Cardiac muscle cell (in vitro differentiated cells and primary cell): ENCODE measurements at regions not wholly inside any gene's neighbourhood (a gene's known extent, or its start where the extent isn't known, plus 50 kb on each side); places are given as distances from the start of the nearest gene placed in this dataset.
A peak's percentile ranks its signal among the peaks of the same experiment; 100 is the strongest.
"Not testable (repeated sequence)": the region's sequence is repeated elsewhere in the genome, so short reads cannot be mapped to it uniquely, and the experiment has no call there.

Experiments
- DNase-seq, 2 donors: peaks; one replicate each; pipeline versions ENCODE4 v3.0.0 to v3.0.0-alpha.2; 2010 to 2017; ENCODE audit warnings: low read depth in 1 of 2, low spot score in 1 of 2
- H3K27ac ChIP-seq: fragments of 200-600 bp; sonication (generic); 2 replicates; pipeline ENCODE4 v1.5.1; 2016
- H3K27me3 ChIP-seq: fragments of 200-600 bp; sonication (generic); 2 replicates; pipeline ENCODE4 v1.6.0; 2016; ENCODE audit warnings: control low read depth
- H3K36me3 ChIP-seq: fragments of 200-600 bp; sonication (generic); 2 replicates; pipeline ENCODE4 v1.5.1; 2016; ENCODE audit warnings: control low read depth
- H3K4me1 ChIP-seq: fragments of 200-600 bp; sonication (generic); 2 replicates; pipeline ENCODE4 v1.8.1; 2017; ENCODE audit warnings: low read depth, mild to moderate bottlenecking, mixed run types
- H3K4me3 ChIP-seq: fragments of 200-600 bp; sonication (generic); 2 replicates; pipeline ENCODE4 v1.5.1; 2016; ENCODE audit warnings: mild to moderate bottlenecking
- H3K9me3 ChIP-seq: fragments of 200-600 bp; sonication (generic); 2 replicates; pipeline ENCODE4 v1.5.1; 2017; ENCODE audit warnings: low read depth, mild to moderate bottlenecking, control low read depth

DNA sequence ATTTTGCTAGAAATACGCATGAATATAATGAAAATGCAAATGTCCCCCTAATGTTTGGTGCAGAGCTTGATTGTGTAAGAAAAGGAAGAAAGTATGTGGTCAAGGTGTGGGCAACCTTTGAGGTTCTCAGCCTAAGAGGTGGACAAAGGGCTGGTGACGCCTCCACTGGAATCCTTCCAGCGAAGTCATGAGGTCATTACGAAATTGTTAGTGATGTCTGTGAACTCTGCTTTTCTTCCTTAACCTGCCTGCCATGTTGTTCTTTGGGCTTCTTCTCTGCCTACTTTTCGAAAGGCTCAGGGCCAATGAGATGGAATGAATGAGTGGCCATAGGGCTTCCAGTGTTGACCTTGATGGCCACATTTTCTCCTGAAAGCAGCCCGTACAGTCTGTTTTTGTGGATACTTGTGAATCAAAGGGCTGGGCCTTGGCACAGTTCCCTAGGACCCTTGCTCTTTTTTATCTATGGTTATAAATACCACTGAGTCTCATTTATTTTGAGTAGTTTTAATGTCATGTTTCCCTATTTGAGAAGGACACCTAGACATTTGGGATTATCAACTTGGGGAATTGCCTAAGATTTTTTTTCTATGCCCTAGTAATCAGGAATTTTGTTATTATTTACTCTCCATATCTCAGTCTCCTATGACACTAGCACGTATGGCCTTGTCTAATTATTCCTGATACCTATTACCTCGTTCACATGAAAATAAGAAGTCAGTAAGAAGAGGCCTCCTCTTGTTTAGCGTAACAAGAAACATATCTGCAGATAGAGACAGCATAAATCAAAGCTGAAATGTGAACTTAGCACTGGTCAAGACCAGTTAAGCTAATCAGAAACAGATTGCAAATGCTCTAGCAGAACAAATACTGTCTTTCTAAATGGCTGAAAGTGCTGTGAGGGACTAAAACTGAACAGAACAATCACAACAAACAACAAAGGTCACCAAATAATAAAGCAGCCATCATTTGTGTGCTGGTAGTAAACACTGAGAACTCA is 334.6 kb downstream of the BCL2L11 start:
- H3K27me3 ChIP-seq, DNase-seq, H3K27ac ChIP-seq: not testable (repeated sequence)

DNA sequence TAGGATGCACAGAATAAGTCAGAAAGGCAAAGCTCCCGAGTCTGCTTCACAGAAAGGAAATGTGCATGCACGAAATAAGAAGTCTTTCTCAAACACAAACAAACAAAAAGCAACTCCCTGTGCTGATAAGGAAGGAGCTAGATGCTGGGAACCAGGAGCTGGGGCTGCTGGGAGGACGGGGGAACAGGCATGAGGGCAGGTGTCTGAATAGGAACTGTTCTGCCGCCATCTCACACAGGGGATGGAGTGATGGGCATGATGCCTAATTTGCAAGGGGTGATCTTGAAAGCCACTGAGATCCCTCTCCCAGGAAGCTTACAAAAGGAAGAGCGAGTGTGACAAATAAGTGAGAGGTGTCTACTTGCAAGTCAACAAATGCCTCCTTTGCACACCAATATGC is 336.5 kb downstream of the BCL2L11 start:
- not testable (repeated sequence) for H3K4me1 ChIP-seq, DNase-seq, H3K4me3 ChIP-seq, H3K9me3 ChIP-seq, H3K36me3 ChIP-seq, H3K27me3 ChIP-seq, H3K27ac ChIP-seq

More for the DNA sequence above, 334.6 kb downstream of the BCL2L11 start:
- not testable (repeated sequence) for H3K4me1 ChIP-seq, H3K36me3 ChIP-seq, H3K9me3 ChIP-seq, H3K4me3 ChIP-seq

DNA sequence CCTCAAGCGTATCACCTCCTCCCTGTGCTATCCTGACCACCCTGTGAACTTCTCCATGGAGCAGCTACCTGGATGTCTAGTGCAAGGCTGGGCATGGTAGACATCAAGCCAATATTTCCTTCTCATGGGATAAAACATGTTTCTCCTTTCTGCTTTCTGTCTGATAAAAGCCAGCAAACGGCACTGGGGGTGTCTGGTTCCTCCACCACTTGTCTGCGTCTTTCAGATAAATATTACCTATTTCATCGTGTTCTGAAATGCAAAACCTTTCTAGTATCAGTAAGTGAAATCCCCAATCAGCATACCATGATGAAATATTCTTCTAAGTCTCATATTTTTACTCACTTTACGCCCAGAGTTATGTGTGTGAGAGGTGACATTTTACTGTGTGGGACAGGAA is 340.2 kb downstream of the BCL2L11 start:
- H3K27ac ChIP-seq, H3K4me3 ChIP-seq, H3K9me3 ChIP-seq, H3K36me3 ChIP-seq, H3K4me1 ChIP-seq, H3K27me3 ChIP-seq, DNase-seq: not testable (repeated sequence)

DNA sequence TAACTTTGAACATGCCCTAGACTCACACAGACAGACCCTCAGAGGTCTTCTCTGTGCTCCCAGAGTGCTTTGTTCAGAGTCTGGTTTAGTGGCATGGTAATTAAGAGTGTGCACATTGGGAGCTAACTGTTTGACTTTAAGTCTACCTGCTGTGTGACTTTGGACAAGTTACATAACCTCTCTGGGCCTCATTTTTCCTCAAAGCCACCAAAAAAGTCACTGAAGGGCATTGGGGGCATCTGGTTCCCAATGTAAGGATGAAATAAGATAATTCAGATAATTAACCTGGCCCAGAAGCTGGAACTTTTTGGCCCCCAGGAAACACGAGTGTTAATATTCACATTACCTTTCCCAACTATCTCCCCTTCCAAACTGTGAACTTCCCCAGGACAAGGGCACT is 341.1 kb downstream of the BCL2L11 start:
- H3K9me3 ChIP-seq, H3K4me1 ChIP-seq, H3K36me3 ChIP-seq, H3K27me3 ChIP-seq, H3K4me3 ChIP-seq, H3K27ac ChIP-seq, DNase-seq: not testable (repeated sequence)

DNA sequence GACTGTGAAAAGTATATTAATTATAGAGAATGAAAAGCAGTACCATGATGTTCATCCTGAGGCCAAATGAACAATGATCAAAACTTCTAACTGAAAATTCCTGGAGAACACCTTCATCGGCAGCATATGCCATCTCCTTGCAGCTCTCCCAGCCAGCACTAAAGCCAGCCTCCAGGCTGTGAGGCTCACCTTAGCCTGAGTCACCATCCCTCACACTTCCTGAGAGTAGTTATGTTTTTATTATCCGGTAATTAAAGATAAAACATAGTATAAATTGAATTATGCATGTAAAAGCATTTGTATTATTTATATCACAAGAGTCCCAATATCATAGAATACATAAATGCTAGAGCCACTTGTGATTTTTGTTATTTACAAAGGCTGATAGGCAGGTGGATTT is 341.9 kb downstream of the BCL2L11 start:
- H3K36me3 ChIP-seq, H3K4me1 ChIP-seq, H3K4me3 ChIP-seq, DNase-seq, H3K27ac ChIP-seq, H3K9me3 ChIP-seq, H3K27me3 ChIP-seq: not testable (repeated sequence)

DNA sequence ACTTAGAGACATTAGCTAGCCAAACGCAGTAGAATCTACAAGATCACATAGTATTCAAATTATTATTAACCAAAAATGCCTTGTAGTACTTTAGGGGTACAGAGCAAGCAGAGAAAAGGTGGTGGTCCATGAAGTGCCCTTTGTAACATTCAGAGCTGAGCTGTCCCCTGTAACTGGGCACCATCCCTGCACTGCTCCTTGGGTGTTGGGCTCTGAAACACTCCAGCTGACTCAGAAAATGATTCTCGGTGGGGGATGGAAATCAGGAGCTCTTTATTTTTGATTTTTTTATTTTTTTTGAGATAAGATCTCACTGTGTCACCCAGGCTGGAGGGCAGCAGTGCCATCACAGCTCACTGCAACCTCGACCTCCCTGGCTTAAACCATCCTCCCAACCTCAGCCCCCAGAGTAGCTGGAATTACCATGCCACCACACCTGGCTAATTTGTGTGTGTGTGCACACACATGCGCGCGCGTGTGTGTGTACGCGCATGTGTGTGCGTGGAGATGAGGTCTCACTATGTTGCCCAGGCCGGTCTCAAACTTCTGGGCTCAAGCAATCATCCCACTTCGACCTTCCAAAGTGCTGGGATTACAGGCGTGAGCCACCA is 342.6 kb downstream of the BCL2L11 start:
- H3K27me3 ChIP-seq, DNase-seq, H3K4me1 ChIP-seq, H3K27ac ChIP-seq, H3K4me3 ChIP-seq, H3K9me3 ChIP-seq, H3K36me3 ChIP-seq: not testable (repeated sequence)

DNA sequence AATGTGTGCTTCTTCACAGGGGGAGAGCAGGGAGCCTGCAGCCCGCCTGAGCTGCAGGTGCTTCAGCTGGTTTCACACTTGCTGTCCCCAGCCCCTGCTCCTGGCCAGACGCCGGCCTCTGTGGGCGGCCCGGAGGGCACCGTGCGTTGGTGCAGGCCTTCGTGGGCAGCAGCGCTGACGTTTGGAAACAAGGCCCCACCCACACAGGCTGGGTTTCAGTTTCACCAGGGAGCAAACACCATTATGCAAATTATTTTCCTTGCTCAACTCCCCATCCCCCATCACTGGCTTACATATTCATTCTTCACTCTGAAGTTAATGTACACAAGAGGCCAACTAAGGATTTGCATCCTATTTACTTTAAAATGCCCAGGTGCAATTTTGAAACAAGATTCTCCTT is 343.2 kb downstream of the BCL2L11 start:
- H3K36me3 ChIP-seq, H3K4me3 ChIP-seq, H3K27me3 ChIP-seq, H3K4me1 ChIP-seq, DNase-seq, H3K9me3 ChIP-seq, H3K27ac ChIP-seq: not testable (repeated sequence)

DNA sequence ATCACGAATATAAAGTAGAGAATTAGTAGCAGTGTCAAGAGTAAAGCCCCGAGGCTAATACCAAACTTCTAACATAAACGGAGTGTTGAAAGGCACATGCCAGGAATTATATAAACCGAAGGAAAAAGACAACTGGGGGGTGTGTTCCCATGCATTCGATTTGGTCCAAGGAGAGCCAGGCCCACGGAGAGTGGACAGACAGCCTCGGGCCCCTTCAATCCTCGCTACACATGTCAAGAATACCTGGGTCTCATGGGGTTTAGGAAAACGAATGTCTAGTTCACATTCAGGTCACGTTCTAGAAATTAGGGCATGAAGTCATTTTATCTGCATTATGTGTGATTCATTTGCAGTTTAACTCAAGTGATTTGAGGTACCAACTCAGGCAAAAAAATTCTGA is 343.7 kb downstream of the BCL2L11 start:
- H3K9me3 ChIP-seq, H3K36me3 ChIP-seq, H3K4me1 ChIP-seq, DNase-seq, H3K27ac ChIP-seq, H3K27me3 ChIP-seq, H3K4me3 ChIP-seq: not testable (repeated sequence)

DNA sequence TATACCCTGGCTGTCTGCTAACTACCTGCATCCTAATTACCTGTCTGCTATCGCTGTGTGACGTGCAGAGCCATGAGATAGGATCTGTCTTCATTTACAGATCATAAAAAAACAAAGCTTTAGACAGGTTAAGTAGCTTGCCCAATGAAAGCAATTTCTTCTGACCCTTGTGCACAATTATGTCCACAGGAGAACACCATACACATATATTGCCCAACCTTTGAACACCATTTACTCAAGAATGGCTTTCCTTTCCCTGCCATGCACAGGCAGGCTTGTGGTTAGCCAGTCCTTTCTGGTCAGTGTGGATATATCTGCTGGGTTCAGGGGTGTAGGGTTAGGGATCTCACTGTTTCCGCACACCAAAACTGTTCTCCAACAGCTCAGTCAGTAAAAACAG is 344.8 kb downstream of the BCL2L11 start:
- H3K27ac ChIP-seq, H3K9me3 ChIP-seq, H3K27me3 ChIP-seq, H3K4me1 ChIP-seq, DNase-seq, H3K4me3 ChIP-seq, H3K36me3 ChIP-seq: not testable (repeated sequence)

DNA sequence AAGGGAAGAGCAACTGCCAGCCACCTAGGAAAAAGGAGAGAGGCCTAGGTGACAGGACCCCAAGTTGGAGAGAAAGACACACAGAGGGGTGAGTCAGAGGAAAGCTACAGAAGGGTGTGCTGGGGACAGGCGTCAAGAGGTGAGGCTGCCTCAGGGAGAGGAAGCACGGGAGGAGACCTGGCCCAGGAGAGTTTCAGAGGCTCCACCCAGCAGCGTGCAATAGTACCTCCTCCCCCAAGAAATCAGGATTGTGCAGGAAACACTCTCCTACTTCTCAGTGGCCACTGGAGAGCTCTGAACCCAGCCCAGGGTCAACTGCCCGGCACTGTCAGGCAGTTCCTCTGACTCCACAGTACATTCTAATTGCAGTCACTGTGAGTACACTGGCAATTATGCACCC is 346.0 kb downstream of the BCL2L11 start:
- not testable (repeated sequence) for DNase-seq, H3K36me3 ChIP-seq, H3K27me3 ChIP-seq, H3K27ac ChIP-seq, H3K9me3 ChIP-seq, H3K4me1 ChIP-seq, H3K4me3 ChIP-seq

DNA sequence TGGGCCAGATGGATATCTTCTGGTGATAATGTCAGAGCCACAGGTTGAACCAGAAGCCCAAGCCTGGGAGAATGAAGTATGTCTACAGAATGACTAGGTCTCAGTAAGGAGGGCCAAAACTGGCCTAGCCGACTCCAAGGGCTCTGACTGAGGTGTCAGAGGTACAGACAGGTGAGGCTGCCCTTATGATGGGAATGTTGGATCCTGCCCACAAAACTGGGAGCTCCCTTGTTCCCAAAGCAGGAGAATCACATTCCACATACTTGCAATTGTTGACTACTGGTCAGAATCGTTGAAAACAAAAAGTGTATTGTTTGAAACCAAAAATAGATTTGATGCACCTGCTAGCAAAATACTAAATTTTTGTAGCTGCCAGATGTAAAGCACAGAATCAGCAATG is 350.2 kb downstream of the BCL2L11 start:
- H3K9me3 ChIP-seq, H3K4me1 ChIP-seq, H3K27ac ChIP-seq, H3K27me3 ChIP-seq, DNase-seq, H3K36me3 ChIP-seq, H3K4me3 ChIP-seq: not testable (repeated sequence)

DNA sequence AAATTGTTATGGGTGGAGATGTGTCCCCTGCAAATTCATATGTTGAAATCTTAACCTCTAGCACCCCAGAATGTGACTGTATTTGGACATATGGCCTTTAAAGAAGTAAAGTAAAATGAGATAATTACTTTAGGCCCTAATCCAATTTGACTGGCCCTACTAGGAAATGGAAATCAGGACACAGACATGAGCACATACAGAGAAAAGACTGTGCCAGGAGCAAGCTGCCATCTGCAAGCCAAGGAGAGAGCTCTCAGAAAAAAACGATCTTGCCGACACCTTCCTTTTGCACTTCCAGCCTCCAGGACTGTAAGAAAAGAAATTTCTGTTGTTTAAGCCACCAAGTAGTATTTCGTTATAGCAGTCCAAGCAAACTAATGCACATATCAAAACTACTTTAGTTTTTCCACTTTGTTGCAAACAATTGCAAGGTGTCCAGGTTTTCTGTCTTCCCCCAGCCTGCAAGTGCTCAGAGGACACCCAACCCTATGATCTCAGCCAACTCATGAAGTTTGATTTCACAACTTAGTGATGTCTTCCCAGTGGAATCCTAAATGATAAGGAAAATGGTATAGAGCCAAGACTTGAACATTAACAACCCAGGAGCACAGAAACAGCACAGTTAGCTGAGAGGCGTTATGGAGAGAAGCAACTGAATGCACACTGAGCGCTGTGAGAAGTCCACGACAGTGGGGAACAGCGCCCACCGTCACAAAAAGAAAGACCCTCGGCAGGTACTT is 351.2 kb downstream of the BCL2L11 start:
- H3K4me1 ChIP-seq, H3K27me3 ChIP-seq, H3K27ac ChIP-seq, H3K36me3 ChIP-seq, H3K9me3 ChIP-seq, H3K4me3 ChIP-seq: not testable (repeated sequence)
- peak in 1 of 2 donors; percentile 59 for DNase-seq

DNA sequence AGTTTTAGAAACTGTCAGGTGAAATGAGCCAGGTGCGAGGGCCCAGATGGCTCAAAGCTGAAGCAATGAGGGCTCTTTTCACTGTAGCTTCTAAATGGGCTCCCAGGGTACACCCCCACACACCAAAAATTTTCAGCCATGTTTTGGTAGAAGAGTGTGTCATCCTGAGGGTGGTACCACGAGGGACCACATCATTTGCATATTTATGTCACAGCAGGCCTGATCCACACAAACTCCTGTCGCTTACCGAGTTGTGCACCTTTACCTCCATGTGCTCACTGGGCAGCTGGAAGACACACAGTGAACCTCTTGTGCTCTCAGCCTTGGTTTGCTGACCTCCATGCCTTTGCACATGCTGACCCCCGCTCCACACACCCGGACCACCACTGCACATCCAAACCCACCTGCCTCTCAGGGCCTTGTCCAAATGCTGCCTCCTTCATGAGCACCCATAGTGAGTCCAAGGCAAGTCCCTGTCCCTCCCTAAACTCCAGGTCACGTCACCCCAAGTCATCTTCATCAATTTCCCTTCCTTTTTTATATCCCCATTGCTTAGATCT is 352.2 kb downstream of the BCL2L11 start:
- H3K27ac ChIP-seq, DNase-seq, H3K36me3 ChIP-seq, H3K9me3 ChIP-seq, H3K27me3 ChIP-seq, H3K4me1 ChIP-seq, H3K4me3 ChIP-seq: not testable (repeated sequence)

DNA sequence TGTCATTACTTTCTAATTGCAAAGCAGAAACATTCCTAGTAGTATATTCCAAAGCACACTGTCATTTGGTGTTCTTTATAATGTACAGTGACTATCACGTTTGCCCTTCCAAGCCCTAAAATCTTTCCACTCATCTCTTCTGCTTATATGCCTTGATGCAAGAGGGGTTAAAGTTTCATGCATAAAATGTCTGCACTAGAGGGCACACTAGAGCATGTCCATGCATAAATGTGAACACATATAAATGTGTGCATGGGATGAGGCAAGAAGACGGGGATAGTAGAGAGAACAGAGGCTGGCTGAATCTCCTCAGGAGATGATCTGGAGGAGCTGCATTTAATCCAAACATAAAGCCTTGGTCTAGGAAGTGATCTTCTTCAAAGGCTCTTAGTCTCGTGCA is 352.8 kb downstream of the BCL2L11 start:
- not testable (repeated sequence) for H3K27ac ChIP-seq, H3K36me3 ChIP-seq, DNase-seq, H3K4me1 ChIP-seq, H3K9me3 ChIP-seq, H3K27me3 ChIP-seq, H3K4me3 ChIP-seq
